SIG-M5 treated with dmso at 0.1 percent for 504 hours (cell line): ENCODE measurements at regions not wholly inside any gene's neighbourhood (a gene's known extent, or its start where the extent isn't known, plus 50 kb on each side); places are given as distances from the start of the nearest gene placed in this dataset.

Experiments
- DNase-seq: peaks from one replicate; lab custom pipeline; 2025; ENCODE audit not compliant: unreplicated experiment; lab: John Stamatoyannopoulos, UW

GRCh38 chr10:61319386-61320256 is 133.6 kb downstream of the TMEM26 start:
- no peak for DNase-seq

DNA sequence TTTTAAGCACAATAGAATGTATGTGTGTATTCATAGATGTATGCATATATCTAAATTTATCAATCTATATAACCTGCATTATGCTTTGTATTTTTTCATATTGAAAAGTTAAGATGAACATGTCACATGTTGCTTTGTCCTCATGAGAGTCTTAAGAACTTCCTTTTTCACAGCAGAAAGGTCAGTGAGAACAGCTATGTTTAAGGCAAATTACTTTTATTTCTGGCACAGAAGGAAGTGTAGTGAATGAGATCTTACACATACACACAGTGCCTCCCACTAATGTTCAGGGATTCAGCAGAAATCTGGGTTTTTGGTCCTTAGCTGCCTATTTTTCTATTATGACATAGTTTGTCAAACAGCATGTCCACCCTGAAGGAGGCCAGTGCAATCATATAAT is 134.8 kb downstream of the TMEM26 start:
- DNase-seq = no peak

DNA sequence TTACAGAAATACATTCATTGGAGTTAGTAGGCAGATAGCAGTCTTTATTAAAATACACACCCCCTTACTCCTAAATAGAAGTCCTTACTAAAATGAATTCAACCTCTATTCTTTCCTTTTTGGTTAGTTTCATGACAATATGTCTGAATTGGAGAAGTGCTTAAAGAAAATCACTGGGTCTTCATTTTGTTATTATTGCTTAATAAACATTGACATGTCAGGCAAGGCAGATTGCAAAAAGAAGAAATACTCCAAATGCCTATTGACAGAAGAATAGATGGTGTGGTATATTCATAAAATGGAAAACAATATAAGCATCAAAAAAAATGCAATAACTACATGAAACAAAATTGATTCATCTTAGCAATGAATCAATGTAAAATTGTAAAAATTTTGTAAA is 135.5 kb downstream of the TMEM26 start:
- no peak for DNase-seq

- no peak for DNase-seq
Observed at GRCh38 chr10:61316676-61317265, 136.4 kb downstream of the TMEM26 start.

DNA sequence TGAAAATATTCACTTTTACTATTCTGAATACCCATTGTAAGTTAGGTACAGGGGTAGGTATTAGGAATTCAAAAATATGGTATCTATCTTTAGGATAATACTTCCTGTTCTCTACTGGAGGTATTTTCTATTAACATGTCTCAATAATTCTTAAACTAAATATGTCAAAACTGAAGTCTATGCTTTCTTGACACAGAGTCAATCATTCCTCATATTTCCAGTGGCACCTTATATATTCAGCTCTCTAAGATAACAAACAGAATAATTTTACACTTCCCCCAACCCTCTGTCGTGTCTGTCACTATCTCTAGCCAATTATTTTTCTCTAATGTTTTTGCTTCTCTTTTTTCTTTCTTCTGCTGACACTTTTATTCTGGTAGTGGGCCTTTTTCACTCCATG is 138.9 kb downstream of the TMEM26 start:
- no peak for DNase-seq

GRCh38 chr10:61313460-61313859 is 139.7 kb downstream of the TMEM26 start:
- no peak for DNase-seq

- DNase-seq = no peak
Observed at GRCh38 chr10:61304746-61305145, 148.4 kb downstream of the TMEM26 start.

- DNase-seq = no peak
Observed at GRCh38 chr10:61302124-61302523, 151.1 kb downstream of the TMEM26 start.

DNA sequence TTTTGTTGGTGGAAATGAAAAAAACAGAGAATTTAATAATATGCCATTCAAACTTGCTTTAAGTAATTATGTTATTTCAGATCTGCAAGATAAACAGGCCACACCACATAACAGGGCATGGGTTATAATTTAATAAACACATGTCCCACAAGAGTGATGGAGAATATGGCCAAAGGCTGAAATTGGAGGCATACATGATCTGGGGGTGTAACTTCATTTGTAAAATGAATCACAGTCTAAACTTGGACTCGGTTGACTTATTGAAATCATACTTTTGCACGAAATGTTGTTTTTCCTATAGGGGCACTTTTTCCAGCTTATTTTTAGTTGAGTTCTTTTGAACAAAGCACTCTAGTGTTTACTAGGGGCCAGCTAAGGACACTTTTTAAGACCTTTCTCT is 151.6 kb downstream of the TMEM26 start:
- DNase-seq = no peak

DNA sequence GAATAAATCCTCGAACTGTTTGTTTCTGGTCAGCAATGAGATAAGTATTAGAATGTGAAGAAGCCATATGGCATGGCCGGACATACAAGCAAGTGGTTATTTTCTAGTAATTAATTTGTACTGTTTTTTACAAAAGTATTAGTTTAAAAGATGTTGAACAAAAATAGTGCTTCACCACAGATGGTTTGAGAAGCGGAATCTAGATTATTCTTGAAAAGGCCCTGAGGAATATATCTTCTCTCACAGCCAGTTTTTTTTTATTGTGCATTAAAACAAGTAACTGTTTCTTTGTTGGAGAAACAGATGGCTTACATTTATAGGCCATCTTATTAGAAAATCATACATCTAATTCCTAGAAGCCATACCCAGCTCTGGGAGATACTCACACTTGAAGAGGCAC is 153.3 kb downstream of the TMEM26 start:
- no peak for DNase-seq

- DNase-seq = no peak
Observed at GRCh38 chr10:61299156-61299555, 154.0 kb downstream of the TMEM26 start.

- no peak for DNase-seq
Observed at GRCh38 chr10:61298194-61298593, 155.0 kb downstream of the TMEM26 start.

GRCh38 chr10:61296161-61296560 is 157.0 kb downstream of the TMEM26 start:
- no peak for DNase-seq

GRCh38 chr10:61294131-61294530 is 159.1 kb downstream of the TMEM26 start:
- DNase-seq = no peak

- DNase-seq = no peak
Observed at GRCh38 chr10:61289813-61290212, 163.4 kb downstream of the TMEM26 start.

DNA sequence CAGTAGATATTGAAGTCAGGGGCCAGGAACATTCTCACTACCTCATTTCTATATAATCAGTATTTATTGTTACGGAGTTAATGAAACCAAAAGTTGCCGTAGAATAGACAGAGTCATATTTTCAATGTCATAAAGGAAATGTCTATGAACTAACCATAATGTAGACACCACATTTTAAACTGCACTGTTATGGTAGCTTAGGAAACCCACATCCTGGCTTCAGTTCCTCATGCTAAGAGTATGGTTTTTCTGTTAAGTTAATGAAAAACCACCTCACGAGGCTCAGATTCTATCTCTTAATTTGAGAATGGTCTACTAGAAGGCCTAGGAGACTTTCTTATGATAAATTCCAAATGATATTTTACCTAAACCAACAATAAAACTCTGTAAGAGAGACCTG is 166.5 kb downstream of the TMEM26 start:
- peak; percentile 2 for DNase-seq

GRCh38 chr10:61285749-61286148 is 167.4 kb downstream of the TMEM26 start:
- no peak for DNase-seq

DNA sequence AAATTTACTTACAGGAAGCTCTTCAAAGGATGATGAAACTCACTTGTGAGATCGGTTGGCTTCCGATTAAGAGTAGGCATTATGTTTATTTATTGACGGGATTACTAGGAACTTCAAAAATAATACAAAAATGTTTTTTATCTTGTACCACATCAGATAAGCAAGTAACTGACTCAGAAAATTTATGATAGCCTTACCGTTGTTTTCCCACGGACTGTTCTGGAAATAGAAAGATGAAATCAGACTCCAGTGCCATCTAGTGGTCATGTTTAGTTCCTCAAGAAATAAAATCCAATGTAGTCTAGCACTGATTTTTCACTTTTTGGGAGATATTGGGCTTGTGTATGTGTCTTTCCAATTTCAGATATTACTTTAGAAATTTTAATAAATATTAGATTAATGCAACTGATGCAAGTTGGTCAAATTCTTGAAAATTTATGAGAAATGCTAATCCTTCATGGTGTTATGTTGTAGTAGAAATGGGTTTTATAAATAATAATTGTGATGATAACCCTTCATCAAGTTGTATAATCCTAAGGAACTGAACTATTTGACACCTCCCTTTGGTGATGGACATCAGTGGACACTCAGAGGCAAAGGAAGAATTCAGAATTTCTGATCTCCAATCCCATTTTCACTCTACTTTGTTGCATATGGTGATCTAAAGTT is 168.8 kb downstream of the TMEM26 start:
- DNase-seq = peak; percentile 24

- DNase-seq = no peak
Observed at GRCh38 chr10:61283481-61284221, 169.5 kb downstream of the TMEM26 start.

GRCh38 chr10:61283066-61283465 is 170.1 kb downstream of the TMEM26 start:
- no peak for DNase-seq

- DNase-seq = no peak
Observed at GRCh38 chr10:61280303-61280702, 172.9 kb downstream of the TMEM26 start.
